Esophagus mucosa (tissue), 1 donor: ENCODE measurements at regions not wholly inside any gene's neighbourhood (a gene's known extent, or its start where the extent isn't known, plus 50 kb on each side); places are given as distances from the start of the nearest gene placed in this dataset.

Experiments
- ATAC-seq: fragments of 200-7000 bp; cut with Tn5 transposase; one replicate; pipeline ENCODE4 v1.9.1; 2020
- donor health status: DM: yes; HTN: yes; CAD: no.

DNA sequence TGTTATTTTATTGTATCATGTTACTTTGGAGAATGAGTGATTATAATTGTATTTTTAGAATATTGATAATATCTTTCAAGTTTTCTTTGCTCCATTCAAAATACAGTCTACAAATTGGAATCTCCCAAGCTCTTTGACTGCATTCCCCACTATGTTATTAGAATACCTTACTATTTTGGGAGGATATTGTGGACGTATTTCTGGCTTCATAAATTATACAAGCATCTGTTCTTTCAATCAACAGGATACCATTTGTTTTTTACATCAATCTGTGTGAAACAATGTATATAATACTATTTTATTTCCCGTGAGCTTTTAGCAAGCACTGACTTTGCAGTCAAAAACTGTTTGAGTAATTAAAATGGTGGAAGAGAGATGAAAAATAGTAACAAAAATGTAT lies 226.5 kb downstream of the PTPRC start:
- ATAC-seq: no peak

DNA sequence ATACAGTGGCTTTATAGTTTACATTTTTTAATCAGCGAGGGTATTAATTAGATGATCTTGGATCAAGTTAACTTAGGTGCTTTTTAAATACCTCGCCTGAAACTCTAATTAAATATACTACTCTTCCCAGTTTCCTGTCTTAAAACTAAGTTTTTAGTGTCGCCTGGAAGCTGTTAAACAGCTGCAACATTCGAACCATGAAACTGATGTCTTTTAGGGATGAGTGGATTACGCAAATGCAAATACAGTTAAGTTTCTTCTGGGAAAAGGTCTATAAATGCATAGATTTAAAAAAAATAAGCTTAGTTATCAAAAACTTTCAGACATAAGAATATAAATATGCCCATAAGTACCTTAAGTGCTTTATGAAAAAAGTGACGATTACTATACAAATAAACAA lies 228.3 kb downstream of the PTPRC start:
- ATAC-seq: no peak

DNA sequence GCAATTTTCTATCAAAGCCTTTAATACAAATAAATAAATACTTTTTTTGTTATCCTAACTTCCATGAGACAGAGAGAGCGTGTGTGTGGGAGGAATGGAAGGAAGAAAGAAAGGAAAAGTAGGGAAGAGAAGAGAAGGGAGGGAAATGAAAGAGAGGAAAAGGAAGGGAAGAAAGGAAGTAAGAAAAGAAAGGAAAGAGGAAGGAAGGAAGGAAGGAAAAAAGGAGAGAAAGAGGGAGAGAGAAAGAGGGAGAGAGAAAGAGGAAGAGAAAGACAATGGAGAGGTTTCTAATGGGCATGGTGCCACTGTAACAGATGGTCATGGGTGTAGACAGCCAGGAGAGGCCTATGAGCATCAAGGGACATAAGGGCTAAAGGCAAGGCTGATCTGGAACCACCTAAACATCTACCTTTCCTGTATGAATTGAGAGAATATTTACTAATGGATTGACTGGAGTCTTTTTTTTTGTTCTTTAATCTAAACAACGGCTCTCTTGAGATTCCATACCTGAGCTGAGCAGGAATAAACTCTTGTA lies 234.9 kb downstream of the PTPRC start:
- ATAC-seq: no peak

DNA sequence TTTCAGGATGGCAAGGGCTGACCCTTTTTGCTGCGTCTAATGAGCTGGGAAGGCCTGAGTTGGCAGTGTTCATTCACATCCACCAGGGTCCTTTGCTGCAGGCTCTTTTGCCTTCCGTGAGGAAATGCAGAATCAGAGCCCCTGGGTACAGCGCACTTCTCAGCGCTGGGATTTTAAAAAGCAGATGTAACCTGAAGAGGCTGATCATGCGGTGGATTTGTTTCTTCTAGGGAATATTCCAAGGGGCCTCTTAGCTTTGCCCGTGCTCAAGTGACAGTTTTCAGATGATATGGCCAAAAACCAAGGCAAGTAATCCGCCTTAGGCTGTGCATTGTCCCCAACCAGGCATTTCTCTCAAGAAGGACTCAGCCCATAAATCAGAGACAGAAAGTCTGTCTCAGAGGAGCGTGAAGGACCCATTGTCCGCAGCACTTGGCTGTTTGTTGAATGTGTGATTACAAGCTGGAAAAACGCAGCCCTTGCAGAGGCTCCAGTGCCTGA lies 237.6 kb downstream of the PTPRC start:
- no peak for ATAC-seq

DNA sequence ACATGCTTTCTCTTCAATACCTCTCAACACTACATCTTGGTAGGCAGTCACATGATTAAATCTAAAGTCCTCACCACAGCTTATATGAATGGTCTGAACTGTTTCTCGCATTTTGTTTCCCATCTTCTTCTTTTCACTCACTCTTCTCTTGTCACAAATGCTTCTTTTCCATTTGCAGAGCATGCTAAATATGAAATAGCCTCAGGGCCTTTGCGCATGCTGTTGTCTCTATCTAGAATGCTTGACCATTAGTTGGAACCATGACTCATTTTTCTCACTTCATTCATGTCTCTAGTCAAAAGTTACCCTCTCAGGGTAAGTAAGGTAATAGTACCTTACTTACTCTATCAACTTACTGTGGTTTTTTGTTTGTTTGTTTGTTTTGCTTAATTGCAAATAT lies 239.7 kb downstream of the PTPRC start:
- no peak for ATAC-seq

DNA sequence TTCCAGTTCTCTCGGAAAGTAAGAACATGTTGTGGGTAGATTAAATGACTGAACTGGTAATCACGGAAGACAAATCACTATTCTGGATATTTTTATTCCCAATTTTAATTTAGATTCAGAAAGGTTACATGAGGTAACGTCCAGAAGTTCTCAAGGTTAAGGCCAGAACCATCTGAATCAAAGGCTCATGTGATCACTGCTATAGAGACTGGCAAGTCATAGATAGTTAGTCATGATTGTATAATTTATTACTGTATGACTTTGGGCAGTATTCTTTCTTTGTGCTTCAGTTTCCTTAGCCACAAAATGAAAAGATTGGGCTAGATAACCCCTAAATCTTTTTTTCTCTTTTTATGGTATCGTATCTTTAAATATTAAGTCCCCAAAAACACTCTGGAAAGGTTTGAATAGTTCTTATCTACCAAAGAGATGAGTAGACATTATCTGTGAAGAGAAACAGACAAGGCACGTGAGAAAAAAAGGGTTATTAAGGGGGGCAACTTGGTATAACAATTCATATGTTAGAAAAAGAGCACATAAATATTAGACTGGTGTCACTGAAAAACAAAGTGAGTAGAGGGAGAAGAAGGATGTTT lies 241.0 kb downstream of the PTPRC start:
- no peak for ATAC-seq

DNA sequence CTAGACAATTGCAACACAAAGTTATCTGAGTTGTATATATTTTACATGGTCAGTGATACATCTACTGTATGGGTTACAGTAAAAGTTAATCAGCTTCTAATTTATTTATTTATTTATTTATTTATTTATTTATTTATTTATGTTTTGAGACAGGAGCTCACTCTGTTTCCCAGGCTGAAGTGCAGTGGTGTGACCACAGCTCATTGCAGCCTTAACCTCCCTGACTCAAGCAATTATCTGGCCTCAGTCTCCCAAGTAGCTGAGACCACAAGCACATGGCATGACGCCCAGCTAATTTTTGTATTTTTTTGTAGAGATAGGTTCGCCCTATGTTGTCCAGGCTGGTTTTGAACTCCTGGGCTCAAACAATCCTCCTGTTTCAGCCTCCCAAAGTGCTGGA lies 241.6 kb downstream of the PTPRC start:
- no peak for ATAC-seq

DNA sequence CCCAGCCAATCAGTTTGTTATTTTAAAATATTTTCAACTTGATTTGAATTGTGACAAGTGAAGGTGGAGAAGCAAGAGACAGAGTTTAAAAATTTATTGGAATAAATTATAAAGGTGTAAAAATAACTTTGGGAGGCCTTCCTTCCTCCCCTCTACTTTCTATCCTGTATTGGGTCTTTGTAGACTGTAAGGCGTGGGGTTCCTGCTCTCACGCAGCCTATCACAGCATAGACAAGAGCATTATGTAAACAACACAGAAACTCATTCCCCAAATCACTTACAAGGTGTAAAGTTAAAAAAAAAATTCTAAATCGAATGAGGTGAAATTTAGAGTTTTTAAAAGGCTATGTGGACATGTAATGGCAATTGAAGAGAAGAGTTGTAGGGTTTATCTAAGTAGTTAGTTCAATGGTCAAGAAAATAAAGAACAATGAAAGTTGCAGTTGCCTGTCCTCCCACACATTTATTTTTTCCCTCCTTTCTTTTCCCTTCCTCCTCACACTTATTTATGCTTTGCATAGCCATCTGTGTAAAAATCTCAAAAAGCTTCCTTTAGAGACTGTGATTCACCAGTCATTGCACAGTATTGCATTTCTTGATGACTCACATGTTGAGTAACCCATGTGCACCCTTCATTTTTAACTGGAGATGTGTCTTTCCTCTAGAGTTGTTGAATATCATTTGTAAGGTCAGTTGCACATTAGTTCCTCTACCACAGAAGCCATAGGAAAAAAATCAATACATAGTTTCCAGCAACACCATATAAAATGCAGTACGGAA lies 242.2 kb downstream of the PTPRC start:
- ATAC-seq: peak; percentile 80

DNA sequence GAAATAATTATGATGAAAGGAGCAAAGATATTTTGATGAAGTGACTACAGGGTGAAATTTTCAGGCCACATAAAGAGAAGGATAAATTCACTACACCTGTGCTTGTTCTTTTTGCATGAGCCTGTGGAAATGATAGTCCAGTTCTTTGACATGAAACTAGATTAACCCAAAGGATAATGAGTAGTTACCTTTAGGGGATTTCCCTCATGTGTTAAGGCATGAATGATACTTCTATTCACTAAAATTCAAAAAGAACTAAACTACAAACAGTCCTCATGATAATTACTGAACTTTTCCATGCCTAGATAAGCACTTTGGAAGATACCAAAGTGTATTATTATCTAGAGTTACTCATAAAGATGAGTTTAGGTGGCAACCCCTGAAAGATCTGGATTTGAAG lies 244.3 kb downstream of the PTPRC start:
- no peak for ATAC-seq

DNA sequence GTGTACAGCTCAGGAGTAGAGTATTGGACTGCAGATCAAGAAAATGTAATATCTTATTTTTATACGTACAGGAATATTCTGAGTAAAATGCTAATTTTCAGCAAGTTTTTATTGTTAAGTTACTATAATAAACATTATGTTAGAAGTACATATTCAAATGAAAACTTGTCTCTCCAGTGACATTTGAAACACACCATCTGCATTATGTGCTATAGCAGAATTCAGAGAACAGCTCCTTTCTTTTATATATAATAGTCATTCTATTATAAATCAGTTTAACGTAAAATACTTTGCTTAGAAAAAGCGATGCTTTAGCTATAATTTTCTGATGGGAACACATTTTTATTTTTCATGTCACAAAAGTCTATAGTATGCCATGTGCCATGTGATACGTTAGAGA lies 249.0 kb downstream of the PTPRC start:
- no peak for ATAC-seq

DNA sequence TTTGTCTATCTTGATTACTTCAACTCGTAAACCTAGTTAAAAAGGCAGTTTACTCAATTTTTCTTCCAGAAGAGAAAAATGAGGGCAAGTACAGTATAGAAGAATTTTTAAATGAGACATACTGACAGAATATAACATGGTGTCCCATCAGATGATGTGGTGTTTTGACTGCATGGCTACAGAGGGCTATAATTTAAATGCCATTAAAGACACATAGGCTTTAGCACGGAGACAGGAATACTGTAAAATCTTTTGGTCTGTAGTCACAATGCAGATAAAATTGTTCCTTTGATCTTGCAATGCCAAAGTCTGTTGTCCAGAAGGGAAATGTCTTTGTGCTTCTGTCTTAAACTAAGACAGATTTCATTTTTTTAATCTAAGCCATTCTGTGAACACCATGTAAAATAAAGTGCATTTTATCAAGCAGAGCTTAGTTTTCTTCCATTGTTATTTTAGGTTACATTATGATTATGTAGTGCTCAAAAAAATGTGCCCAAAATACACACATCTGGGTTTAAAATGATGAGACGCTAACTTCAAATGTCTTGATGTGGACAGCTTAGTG lies 249.6 kb downstream of the PTPRC start:
- ATAC-seq: no peak

DNA sequence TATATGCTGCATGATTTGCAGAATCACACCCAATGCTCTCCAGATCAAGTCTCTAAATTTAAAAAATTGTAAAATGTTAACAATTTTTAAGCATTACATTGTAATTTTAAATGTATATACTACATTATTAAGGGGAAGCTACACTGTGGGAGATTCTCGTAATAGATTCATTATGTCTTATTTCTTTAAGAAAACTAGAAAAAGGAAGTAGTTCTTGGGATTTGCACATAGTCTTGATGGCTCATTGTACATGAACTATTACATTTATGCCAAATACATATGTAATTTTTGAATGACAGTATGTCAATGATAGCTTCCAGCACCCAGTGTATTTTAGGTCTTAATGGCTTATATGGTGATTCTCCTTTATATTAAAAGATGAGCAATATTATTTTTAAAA lies 250.3 kb downstream of the PTPRC start:
- no peak for ATAC-seq

DNA sequence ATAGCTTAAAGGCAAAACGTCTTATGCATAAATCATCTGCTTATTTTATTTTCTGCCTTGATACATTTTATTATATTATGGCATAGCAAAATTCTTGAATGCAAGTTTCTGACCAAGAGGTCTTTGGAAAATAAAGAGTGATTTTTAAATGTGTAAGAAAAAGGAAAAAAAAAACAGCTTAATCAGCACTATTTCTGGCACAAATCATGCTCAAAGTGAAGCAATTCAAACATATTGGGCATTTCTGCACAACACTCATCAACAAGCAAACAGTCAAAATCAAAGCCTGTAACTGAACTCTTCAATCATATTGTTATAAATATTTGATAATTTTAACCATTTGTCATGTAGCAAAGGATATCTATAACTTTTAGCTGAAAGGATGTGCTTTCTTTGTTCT lies 250.9 kb downstream of the PTPRC start:
- ATAC-seq: no peak

DNA sequence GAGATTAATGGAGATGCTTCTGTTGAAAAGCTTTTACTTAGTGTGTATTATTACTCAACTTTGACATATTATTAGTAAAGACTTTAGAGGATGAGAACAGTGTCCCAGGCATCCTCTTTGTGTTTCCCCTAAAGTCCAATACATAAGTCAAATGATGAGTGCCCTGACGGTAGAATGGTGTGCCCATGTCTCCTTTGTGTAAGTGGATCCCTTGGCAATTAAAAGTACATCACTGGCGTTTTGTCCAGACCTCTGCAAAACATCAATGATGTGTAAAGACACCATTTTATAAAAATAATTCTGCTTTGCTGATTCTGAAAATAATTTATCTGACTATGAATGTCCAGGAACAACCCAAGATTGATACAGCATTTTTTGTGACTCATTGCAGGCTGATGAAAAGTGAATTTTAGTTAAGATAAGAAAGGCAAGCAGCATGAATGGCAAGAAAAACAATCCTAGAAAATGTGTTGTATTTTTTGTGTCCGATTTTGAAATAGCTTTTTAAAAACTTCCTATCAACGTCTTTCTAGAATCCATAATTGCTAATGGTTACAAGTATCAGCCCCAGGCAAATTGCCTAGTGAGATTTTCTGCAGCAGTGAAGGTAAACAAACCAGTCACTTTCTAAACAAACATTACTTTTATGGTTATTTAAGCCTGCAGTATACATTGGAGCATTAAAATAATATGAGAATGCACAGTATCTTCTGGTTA lies 251.5 kb downstream of the PTPRC start:
- no peak for ATAC-seq

DNA sequence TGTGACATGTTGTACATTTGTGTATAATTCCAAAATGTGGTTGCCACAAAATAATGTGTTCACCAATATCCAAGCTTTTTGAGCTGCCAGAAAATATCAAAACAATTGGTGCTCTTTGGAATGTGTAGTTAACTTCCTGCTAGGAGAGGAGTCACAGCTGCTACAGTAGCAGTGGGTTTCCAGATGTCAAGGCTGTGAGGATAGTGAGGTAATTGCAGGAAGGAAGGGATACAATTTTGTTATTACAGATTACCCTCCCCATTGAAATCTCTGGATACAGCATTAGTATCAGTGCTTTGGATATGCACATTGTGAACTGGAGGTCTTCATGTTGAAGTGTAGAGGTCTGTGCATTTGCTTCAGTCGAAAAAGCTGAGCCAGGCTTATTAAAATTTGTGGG lies 253.2 kb downstream of the PTPRC start:
- ATAC-seq: no peak

DNA sequence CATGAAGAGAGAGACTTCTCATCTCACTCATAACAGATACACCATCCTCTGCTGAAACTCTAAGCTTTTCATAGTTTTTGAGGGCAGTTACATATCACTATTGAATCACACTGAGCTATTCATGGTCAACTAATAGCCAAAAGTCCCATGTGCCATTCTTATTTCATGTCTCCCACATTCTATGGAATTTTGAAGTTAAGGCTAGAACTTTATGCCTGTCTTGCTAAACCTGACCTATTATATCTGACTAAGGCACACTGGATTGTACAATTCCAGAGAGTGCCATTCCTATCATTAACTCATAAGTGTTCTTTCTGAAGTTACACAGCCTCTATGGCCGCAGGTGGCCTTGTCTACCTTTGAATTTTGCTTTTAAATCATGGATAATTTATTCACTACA lies 254.3 kb downstream of the PTPRC start:
- ATAC-seq: no peak

DNA sequence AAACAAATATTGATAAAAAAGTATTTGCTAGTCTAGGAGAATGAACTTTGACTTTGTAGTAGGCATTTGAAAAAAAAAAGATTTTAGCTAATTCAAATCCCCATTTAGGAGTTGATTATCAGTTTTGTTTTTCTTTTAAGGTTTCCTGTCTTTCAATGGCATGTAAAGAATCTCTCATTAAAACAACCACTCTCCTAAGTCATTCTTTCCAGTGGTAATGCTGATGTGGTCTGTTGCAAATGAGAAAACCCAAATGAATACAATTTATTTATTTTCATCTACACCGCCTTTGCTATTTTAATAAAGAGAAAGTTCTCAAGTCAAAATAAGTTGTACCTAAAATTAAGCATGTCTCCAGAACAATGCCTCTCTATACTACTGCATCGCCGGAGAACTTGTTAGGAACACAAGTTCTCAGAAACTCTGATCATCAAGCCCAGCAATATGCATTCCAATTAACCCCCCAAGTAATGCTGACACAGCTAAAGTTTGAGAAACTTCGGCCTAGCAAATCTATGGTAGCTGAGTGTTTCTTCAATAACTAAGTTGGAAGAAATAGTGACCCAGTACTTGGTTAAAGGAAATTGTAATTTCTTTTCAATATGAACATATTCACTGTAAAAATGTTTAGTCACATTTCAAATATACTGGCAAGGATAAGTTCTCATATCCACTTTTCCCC lies 255.1 kb downstream of the PTPRC start:
- no peak for ATAC-seq

DNA sequence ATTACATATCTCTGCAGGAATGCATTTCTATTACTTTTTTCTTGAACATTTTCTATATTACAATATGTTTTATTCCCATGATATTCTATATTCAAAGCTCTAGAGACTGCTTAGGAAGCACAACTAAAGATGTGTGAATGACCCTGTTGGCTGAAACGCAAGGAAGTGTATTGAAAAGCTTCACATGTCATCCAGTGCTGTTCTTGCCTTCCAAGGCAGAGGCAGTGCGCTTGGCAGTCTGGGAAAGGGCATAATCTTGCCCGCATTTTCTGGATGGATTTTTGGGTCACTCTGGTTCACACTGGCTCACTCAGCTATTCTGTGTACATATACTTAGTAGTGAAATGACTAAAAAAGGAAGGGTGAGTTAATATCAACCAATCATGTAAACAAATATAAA lies 262.4 kb downstream of the PTPRC start:
- ATAC-seq: no peak

DNA sequence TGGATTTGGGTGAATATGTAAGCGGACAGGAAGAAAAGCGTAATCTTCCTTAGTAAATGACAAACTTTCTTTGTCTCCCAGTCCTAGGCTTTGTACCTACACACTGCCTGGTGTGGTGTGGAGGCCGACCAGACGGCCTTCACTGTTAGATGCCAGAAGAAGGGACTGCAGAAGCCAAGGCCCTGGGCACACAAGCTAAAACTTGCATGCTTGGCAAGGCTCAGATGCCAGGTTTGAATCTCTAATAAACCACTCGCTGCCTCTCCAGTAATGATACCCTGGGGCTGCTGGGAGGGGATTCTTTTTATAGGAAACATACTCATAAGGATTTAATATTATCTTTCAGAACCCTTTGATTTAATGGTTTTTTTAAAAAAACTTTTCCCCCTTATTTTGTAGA lies 263.8 kb downstream of the PTPRC start:
- ATAC-seq: no peak

DNA sequence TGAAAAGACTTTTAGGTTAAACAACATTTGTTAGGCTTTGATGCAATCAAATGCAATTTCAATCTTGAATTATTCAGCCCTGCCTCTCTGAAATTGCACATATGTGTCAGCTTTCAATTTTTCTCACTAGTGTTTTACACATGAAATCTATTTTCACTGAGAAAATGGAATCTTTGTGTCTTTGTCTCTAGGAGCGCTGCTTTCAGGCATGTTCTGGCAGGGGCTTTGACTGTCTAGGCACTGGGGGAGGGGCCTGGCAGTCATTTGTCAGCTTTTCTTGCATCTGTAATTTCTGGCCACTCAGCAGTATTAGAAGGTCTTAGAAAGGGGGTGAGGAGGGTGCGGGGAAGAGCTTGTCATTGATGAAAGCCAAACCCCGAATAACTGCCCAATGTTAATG lies 264.4 kb downstream of the PTPRC start:
- ATAC-seq: no peak

DNA sequence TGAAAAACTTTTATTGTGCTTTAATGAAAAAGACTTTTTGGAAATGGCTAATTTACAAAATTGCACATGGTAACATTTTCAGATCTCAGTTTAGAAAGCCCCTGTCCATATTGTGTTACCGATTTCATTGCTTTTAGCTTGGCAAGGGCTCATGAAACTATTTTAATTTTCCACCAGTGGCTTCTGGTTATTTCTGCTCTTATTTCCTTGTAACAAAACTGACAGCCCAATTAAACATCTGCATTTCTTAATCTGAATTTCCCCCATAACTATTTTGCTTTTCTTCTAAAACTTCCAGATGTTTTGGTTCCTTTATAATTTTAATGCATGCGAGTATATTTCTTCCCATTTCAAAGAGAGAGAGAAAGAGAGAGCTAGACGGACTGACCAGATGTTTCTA lies 264.8 kb downstream of the PTPRC start:
- no peak for ATAC-seq

DNA sequence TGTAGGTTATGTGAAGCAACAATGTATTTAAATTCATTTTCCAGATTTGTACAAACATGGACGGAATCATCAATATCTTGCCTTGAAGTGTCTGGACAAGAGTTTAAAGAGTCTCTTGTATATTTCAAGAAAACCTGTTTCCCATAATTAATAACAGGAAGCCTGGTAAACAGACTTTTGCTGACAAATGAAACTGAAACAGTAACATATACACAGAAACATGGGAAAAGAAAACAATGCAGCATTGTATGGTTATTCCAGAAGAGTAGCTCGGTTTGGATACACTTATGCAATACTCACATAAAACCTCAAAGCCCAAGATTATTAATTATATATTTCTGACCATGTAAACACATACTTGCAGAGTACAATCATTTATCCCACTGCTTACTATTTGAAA lies 265.5 kb downstream of the PTPRC start:
- ATAC-seq: no peak
